GM23338 (cell line): ENCODE measurements at regions not wholly inside any gene's neighbourhood (a gene's known extent, or its start where the extent isn't known, plus 50 kb on each side); places are given as distances from the start of the nearest gene placed in this dataset.

Source experiments
- CTCF ChIP-seq, 2 experiments: fragments of 200-600 bp in 1 of 2; sonication (generic) in 1 of 2; conservative IDR thresholded peaks; 2 replicates each; pipeline versions ENCODE4 v1.5.1 to v1.6.1; 2016 to 2017; ENCODE audit warnings: antibody characterized with exemption in 2 of 2, low read depth in 2 of 2, mild to moderate bottlenecking in 2 of 2, moderate library complexity in 1 of 2
- REST ChIP-seq: IDR thresholded peaks from one replicate; pipeline ENCODE4 v1.6.1; 2018; ENCODE audit warnings: antibody characterized with exemption; ENCODE audit not compliant: unreplicated experiment

- no peak for TF ChIP-seq CTCF (conservative IDR thresholded peaks at IDR 0.05; ENCODE audit: low read depth in 2 of 2)
- TF ChIP-seq REST, result no peak
Measured at GRCh38 chr11:112661146-112661545, 300.1 kb upstream of the NCAM1 start.
